HG02642 (cell line): ENCODE measurements at regions not wholly inside any gene's neighbourhood (a gene's known extent, or its start where the extent isn't known, plus 50 kb on each side); places are given as distances from the start of the nearest gene placed in this dataset.
"Not testable (repeated sequence)": the region's sequence is repeated elsewhere in the genome, so short reads cannot be mapped to it uniquely, and the experiment has no call there.

ENCODE experiments used
- ATAC-seq: cut with Tn5 transposase; IDR thresholded peaks from one replicate; pipeline ENCODE4 v1.9.1; 2021; ENCODE audit warnings: mild to moderate bottlenecking; ENCODE audit not compliant: unreplicated experiment, poor library complexity

- ATAC-seq = no peak
Measured at GRCh38 chrX:109184506-109185139, 297.3 kb downstream of the GUCY2F start.

GRCh38 chrX:109172091-109172602 is 309.7 kb downstream of the GUCY2F start:
- no peak for ATAC-seq

- no peak for ATAC-seq
Measured at GRCh38 chrX:109155161-109155560, 326.7 kb downstream of the GUCY2F start.

- not testable (repeated sequence) for ATAC-seq
Measured at GRCh38 chrX:109144173-109144572, 337.7 kb downstream of the GUCY2F start.

- no peak for ATAC-seq
Measured at GRCh38 chrX:109140463-109140862, 341.4 kb downstream of the GUCY2F start.

GRCh38 chrX:109134777-109135176 is 347.1 kb downstream of the GUCY2F start:
- no peak for ATAC-seq

GRCh38 chrX:109125304-109125703 is 356.6 kb downstream of the GUCY2F start:
- ATAC-seq = no peak

- ATAC-seq = no peak
Measured at GRCh38 chrX:109089359-109089758, 353.0 kb upstream of the IRS4 start.

GRCh38 chrX:109077788-109078187 is 341.4 kb upstream of the IRS4 start:
- ATAC-seq = no peak

- ATAC-seq = not testable (repeated sequence)
Measured at GRCh38 chrX:109054181-109054581, 317.8 kb upstream of the IRS4 start.

GRCh38 chrX:109049903-109050302 is 313.5 kb upstream of the IRS4 start:
- ATAC-seq = no peak

GRCh38 chrX:109049416-109049815 is 313.1 kb upstream of the IRS4 start:
- no peak for ATAC-seq

GRCh38 chrX:109040057-109040456 is 303.7 kb upstream of the IRS4 start:
- ATAC-seq = no peak

- no peak for ATAC-seq
Measured at GRCh38 chrX:109036624-109037023, 300.3 kb upstream of the IRS4 start.

GRCh38 chrX:108993909-108994308 is 257.5 kb upstream of the IRS4 start:
- ATAC-seq = no peak

GRCh38 chrX:108972899-108973298 is 236.5 kb upstream of the IRS4 start:
- ATAC-seq = not testable (repeated sequence)

GRCh38 chrX:108947205-108947604 is 210.8 kb upstream of the IRS4 start:
- ATAC-seq = no peak

- ATAC-seq = no peak
Measured at GRCh38 chrX:108946531-108946930, 210.2 kb upstream of the IRS4 start.

- no peak for ATAC-seq
Measured at GRCh38 chrX:108945883-108946523, 209.6 kb upstream of the IRS4 start.

GRCh38 chrX:108914791-108915190 is 178.4 kb upstream of the IRS4 start:
- no peak for ATAC-seq

GRCh38 chrX:108903831-108904230 is 167.5 kb upstream of the IRS4 start:
- not testable (repeated sequence) for ATAC-seq

GRCh38 chrX:108900333-108900732 is 164.0 kb upstream of the IRS4 start:
- ATAC-seq = no peak
